ENCODE measurements at regions not wholly inside any gene's neighbourhood (a gene's known extent, or its start where the extent isn't known, plus 50 kb on each side); places are given as distances from the start of the nearest gene placed in this dataset.

DNA sequence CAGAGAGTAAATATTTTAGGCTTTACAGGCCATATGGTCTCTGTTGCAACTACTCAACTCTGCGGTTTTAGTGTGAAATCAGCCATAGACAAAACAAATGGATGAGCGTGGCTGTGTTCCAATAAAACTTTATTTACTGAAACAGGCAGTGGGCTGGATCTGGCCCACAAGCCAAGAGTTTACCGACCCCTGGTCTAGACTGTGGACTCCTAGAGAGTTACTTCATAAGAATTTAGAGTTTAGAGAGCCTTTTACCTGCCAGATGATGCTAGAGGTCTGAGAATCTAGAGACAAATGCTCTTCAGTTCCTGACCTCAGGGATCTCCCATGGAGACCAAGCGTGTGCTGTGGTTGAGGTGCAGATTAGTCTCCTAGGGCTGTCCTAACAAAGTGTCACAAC, 174.8 kb downstream of the PTEN start:
- TF ChIP-seq EZH2phosphoT487 (IDR thresholded peaks at IDR 0.05) (no peak), CTCF (IDR thresholded peaks at IDR 0.05) (no peak), EZH2 (IDR thresholded peaks at IDR 0.05) (no peak)

GRCh38 chr10:88039496-88040200, 176.2 kb downstream of the PTEN start:
- Histone ChIP-seq H3K27ac (no peak overlapping the region), H3K4me3 (no peak overlapping the region), H3K9me3 (ENCODE audit: low read depth) (no peaks in the 10 kb centered on the region), H3F3A (ENCODE audit: low read depth) (peaks cover 6% of the 10 kb centered on the region), H2AFZ (replicated peaks) (no peak overlapping the region), H3K36me3 (no peaks in the 10 kb centered on the region), H3K4me1 (no peaks in the 10 kb centered on the region), H3K4me2 (no peak overlapping the region), H3K9ac (no peak overlapping the region), H3K27me3 (no peaks in the 10 kb centered on the region), H3K79me2 (ENCODE audit: low read depth) (no peaks in the 10 kb centered on the region), H4K20me1 (ENCODE audit: low read depth) (no peaks in the 10 kb centered on the region)
- H3K4me1 Mint-ChIP-seq, result peaks cover 11% of the 10 kb centered on the region
- H3K27ac Mint-ChIP-seq, result no peak overlapping the region
- no peaks in the 10 kb centered on the region for H3K9me3 Mint-ChIP-seq
- no peak overlapping the region for H3K4me3 Mint-ChIP-seq
- TF ChIP-seq CTCF (IDR thresholded peaks at IDR 0.05) (no peak), EZH2 (IDR thresholded peaks at IDR 0.05) (no peak), EZH2phosphoT487 (IDR thresholded peaks at IDR 0.05) (no peak)
- DNase-seq (ENCODE audit: low spot score), result no peak
- H3K27me3 Mint-ChIP-seq (ENCODE audit: insufficient read depth, low read depth), result peaks cover 2% of the 10 kb centered on the region
- no peaks in the 10 kb centered on the region for H3K36me3 Mint-ChIP-seq

More for the DNA sequence above, 174.8 kb downstream of the PTEN start:
- H3K9me3 ChIP-seq (ENCODE audit: low read depth), result no peaks in the 10 kb centered on the region
- H3K36me3 ChIP-seq, result no peaks in the 10 kb centered on the region
- H3F3A ChIP-seq (ENCODE audit: low read depth), result peaks cover 6% of the 10 kb centered on the region
- no peaks in the 10 kb centered on the region for H3K79me2 ChIP-seq (ENCODE audit: low read depth)
- H3K4me2 ChIP-seq, result no peak overlapping the region
- no peak overlapping the region for H3K27ac ChIP-seq
- no peaks in the 10 kb centered on the region for H3K4me1 ChIP-seq
- H3K9ac ChIP-seq, result no peak overlapping the region
- H2AFZ ChIP-seq (replicated peaks), result no peak overlapping the region
- H3K27me3 ChIP-seq, result no peaks in the 10 kb centered on the region
- H3K4me3 Mint-ChIP-seq, result no peak overlapping the region
- H3K9me3 Mint-ChIP-seq, result no peaks in the 10 kb centered on the region
- H3K27ac Mint-ChIP-seq, result no peak overlapping the region
- no peaks in the 10 kb centered on the region for H4K20me1 ChIP-seq (ENCODE audit: low read depth)
- H3K4me3 ChIP-seq, result no peak overlapping the region
- H3K27me3 Mint-ChIP-seq (ENCODE audit: insufficient read depth, low read depth), result peaks cover 2% of the 10 kb centered on the region
- no peaks in the 10 kb centered on the region for H3K36me3 Mint-ChIP-seq
- peaks cover 11% of the 10 kb centered on the region for H3K4me1 Mint-ChIP-seq
- DNase-seq (ENCODE audit: low spot score), result no peak

DNA sequence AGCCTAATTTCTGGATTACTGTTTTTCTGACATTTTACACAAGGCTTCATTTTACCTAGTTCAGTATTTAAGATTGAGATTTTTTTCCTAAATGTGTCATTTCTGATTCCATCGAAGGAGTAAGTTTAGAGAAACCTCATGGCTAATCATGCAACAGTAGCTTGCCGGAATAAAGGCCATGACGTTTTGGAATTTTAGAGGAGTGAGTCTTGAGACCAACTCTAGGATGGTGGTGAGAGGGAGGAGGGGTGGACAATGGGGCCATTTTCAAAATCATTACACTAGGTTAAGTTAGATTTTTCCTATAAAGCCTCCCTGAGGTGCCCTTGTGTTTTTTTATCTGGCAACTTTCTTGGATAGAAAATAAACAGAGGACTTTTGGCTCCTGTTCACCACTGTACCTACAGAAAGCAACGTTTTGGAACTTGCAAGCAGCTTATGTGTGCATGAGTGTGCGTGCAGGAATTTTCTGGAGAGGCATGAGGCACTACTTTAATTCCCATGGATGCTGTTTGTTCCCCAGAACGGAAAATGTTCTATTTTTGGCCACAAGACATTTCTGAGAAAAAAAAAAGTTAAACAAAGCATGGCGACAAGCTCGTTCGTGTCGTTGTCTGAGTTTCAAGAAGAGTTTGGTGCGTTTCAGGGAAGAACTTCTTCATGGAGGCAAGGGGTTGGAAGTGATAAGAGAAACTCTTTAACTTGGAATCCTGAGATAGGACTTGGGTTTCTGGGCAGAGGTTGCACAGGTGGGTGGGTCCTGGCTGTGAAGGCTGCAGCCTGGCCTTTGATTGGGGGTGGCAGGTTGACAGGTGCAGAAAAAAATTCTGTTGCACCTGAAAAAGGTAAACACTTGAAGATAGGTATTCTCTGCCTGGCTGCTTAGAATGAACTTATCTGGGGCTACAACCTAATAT, 178.1 kb downstream of the PTEN start:
- Histone ChIP-seq H3K9ac (no peak overlapping the region), H2AFZ (replicated peaks) (peak overlapping the region; percentile 83), H3K27ac (no peak overlapping the region), H3K9me3 (ENCODE audit: low read depth) (no peaks in the 10 kb centered on the region), H3K4me1 (no peaks in the 10 kb centered on the region), H4K20me1 (ENCODE audit: low read depth) (no peaks in the 10 kb centered on the region), H3K4me2 (no peak overlapping the region), H3K79me2 (ENCODE audit: low read depth) (no peaks in the 10 kb centered on the region), H3K4me3 (no peak overlapping the region), H3K27me3 (no peaks in the 10 kb centered on the region), H3K36me3 (no peaks in the 10 kb centered on the region), H3F3A (ENCODE audit: low read depth) (peaks cover 6% of the 10 kb centered on the region)
- Mint-ChIP-seq H3K9me3 (no peaks in the 10 kb centered on the region), H3K27ac (no peak overlapping the region), H3K36me3 (no peaks in the 10 kb centered on the region), H3K4me3 (no peak overlapping the region), H3K27me3 (ENCODE audit: insufficient read depth, low read depth) (peaks cover 2% of the 10 kb centered on the region), H3K4me1 (peaks cover 11% of the 10 kb centered on the region)
- TF ChIP-seq EZH2 (IDR thresholded peaks at IDR 0.05), result no peak
- TF ChIP-seq CTCF (IDR thresholded peaks at IDR 0.05), result no peak
- TF ChIP-seq EZH2phosphoT487 (IDR thresholded peaks at IDR 0.05), result no peak
- DNase-seq (ENCODE audit: low spot score), result no peak

Data from neural progenitor cell (in vitro differentiated cells).